K562 (cell line): ENCODE measurements at regions not wholly inside any gene's neighbourhood (a gene's known extent, or its start where the extent isn't known, plus 50 kb on each side); places are given as distances from the start of the nearest gene placed in this dataset.

Experiments used
- ATAC-seq: fragments of 200-7000 bp; cut with Tn5 transposase; 3 replicates; pipeline ENCODE4 v1.9.1; 2020; ENCODE audit warnings: moderate library complexity
- BruUV-seq: library from RNA; stranded (reverse); fragments of 400-500 nt; replicated peaks from 2 replicates; lab custom pipeline; 2021; lab: Mats Ljungman, UMichigan
- CTCF ChIA-PET: fragments of 300-600 bp; formaldehyde crosslinking; extraction: SDS; loops from one replicate; lab custom pipeline; 2021; ENCODE audit warnings: low intra/inter-chr PET ratio; lab: Yijun Ruan, JAX
- POLR2A ChIA-PET: fragments of 300-600, 350-650 bp; sonication (Branson Sonifier 250); formaldehyde crosslinking; extraction: SDS; loops from one replicate; lab custom pipeline; 2021; ENCODE audit warnings: antibody characterized with exemption, inconsistent platforms; lab: Yijun Ruan, JAX
- DNase-seq, 4 experiments: peaks; one replicate each; pipeline versions ENCODE4 v3.0.0 to v3.0.0-alpha.2; 2011 to 2018; ENCODE audit warnings: low spot score in 3 of 4, mixed read lengths in 3 of 4; ENCODE audit errors: extremely low read depth in 1 of 4
- FAIRE-seq: peaks from 2 replicates; lab custom pipeline; 2011; peaks lifted over from hg19 to GRCh38; lab: Jason Lieb, UNC
- H2AFZ ChIP-seq: 2 replicates; pipeline ENCODE4 v1.6.0; 2011; ENCODE audit warnings: low read depth, low read length, control low read depth, inconsistent platforms
- H3K27ac ChIP-seq: fragments of 200-600 bp; 3 replicates; pipeline ENCODE4 v1.8.0; 2011; ENCODE audit warnings: low read depth, mild to moderate bottlenecking, control low read depth, inconsistent platforms, low read length, moderate library complexity, mixed read lengths; ENCODE audit errors: extremely low read depth
- H3K27me3 ChIP-seq, 2 experiments: fragments of 300-600 bp in 1 of 2; 2 replicates in 1 of 2; 3 replicates in 1 of 2; pipeline versions ENCODE4 v1.6.0 to v1.8.0; 2011; ENCODE audit warnings: inconsistent platforms in 2 of 2, low read length in 2 of 2, mild to moderate bottlenecking in 1 of 2, mixed read lengths in 1 of 2, moderate library complexity in 1 of 2; ENCODE audit not compliant: control insufficient read depth in 2 of 2, insufficient read depth in 2 of 2
- H3K36me3 ChIP-seq: fragments of 300-600 bp; 3 replicates; pipeline ENCODE4 v1.8.0; 2011; ENCODE audit warnings: mild to moderate bottlenecking, low read length, inconsistent platforms; ENCODE audit not compliant: control insufficient read depth, insufficient read depth
- H3K4me1 ChIP-seq, 2 experiments: fragments of 200-600 bp in 1 of 2; replicated peaks in 1 of 2; 2 replicates in 1 of 2; 3 replicates in 1 of 2; pipeline versions ENCODE4 v1.5.1 to v1.8.0; 2011; ENCODE audit warnings: inconsistent platforms in 2 of 2, low read length in 2 of 2, mild to moderate bottlenecking in 1 of 2, mixed read lengths in 1 of 2, moderate library complexity in 1 of 2; ENCODE audit not compliant: control insufficient read depth in 2 of 2, insufficient read depth in 2 of 2
- H3K4me2 ChIP-seq: 2 replicates; pipeline ENCODE4 v1.6.1; 2011; ENCODE audit warnings: low read length, control low read depth, inconsistent platforms, mixed read lengths; ENCODE audit not compliant: insufficient read depth
- H3K4me3 ChIP-seq: fragments of 200-600 bp; sonication (generic), shearing (Covaris generic); 2 replicates; pipeline ENCODE4 v1.5.1; 2016; ENCODE audit warnings: control low read depth, inconsistent platforms
- H3K79me2 ChIP-seq: fragments of 200-600 bp; 3 replicates; pipeline ENCODE4 v1.8.0; 2011; ENCODE audit warnings: low read length, inconsistent platforms; ENCODE audit not compliant: control insufficient read depth, insufficient read depth
- H3K9ac ChIP-seq, 2 experiments: 2 replicates each; pipeline versions ENCODE4 v1.6.0 to v1.6.1; 2011; ENCODE audit warnings: low read depth in 2 of 2, low read length in 2 of 2, control low read depth in 1 of 2, inconsistent platforms in 1 of 2, mild to moderate bottlenecking in 1 of 2, mixed read lengths in 1 of 2; ENCODE audit not compliant: insufficient read depth in 1 of 2
- H3K9me1 ChIP-seq: one replicate; pipeline ENCODE4 v1.6.0; 2011; ENCODE audit warnings: inconsistent platforms, mild to moderate bottlenecking, low read length, moderate library complexity; ENCODE audit not compliant: control insufficient read depth, insufficient read depth
- H3K9me3 ChIP-seq: replicated peaks from 2 replicates; pipeline ENCODE4 v1.5.1; 2011; ENCODE audit warnings: low read depth, low read length, inconsistent platforms; ENCODE audit not compliant: control insufficient read depth, insufficient read depth
- H4K20me1 ChIP-seq: replicated peaks from 2 replicates; pipeline ENCODE4 v1.6.1; 2011; ENCODE audit warnings: low read length, inconsistent platforms, mixed read lengths; ENCODE audit not compliant: control insufficient read depth, insufficient read depth
- ATF1 ChIP-seq, 2 experiments: fragments of 450-650 bp in 1 of 2; IDR thresholded peaks; 2 replicates each; pipeline ENCODE4 v1.6.1; 2016; ENCODE audit warnings: missing compliant biosample characterization in 1 of 2, missing genetic modification characterization in 1 of 2
- E2F3 ChIP-seq: fragments of 250-450 bp; sonication (Bioruptor Pico); IDR thresholded peaks from 2 replicates; pipeline ENCODE4 v1.4.0; 2020; ENCODE audit warnings: mild to moderate bottlenecking
- ELK3 ChIP-seq: fragments of 450-650 bp; formaldehyde crosslinking; IDR thresholded peaks from 2 replicates; pipeline ENCODE4 v1.4.0; 2020; ENCODE audit warnings: mild to moderate bottlenecking
- HLTF ChIP-seq: fragments of 450-650 bp; IDR thresholded peaks from 2 replicates; pipeline ENCODE4 v1.6.1; 2016
- MBD1 ChIP-seq: fragments of 250-450 bp; sonication (Bioruptor Pico); IDR thresholded peaks from 2 replicates; pipeline ENCODE4 v1.8.0; 2022; ENCODE audit warnings: inconsistent platforms
- SMAD4 ChIP-seq: fragments of 250-450 bp; sonication (Bioruptor Pico); conservative IDR thresholded peaks from 2 replicates; pipeline ENCODE4 v1.8.0; 2021; ENCODE audit warnings: inconsistent platforms, mild to moderate bottlenecking, moderate library complexity
- ZNF766 ChIP-seq: fragments of 200-800 bp; sonication (Bioruptor generic); conservative IDR thresholded peaks from 2 replicates; pipeline ENCODE4 v1.6.1; 2016; ENCODE audit warnings: missing genetic modification characterization, missing compliant biosample characterization
- WGBS: fragments of 100-300 bp; shearing (Covaris generic); methylation state at CpG from one replicate; pipeline ENCODE4 v1.1.6; 2016; ENCODE audit warnings: low coverage, mixed read lengths; ENCODE audit not compliant: insufficient coverage; ENCODE audit errors: missing lambda C conversion rate; 5-methylcytosine and 5-hydroxymethylcytosine counted together
- in situ Hi-C: fragments of 300-500 bp; cut with MboI; formaldehyde crosslinking; loops from 4 replicates; pipeline ENCODE4 v1.15.0; 2018; ENCODE audit warnings: inconsistent platforms, mixed read lengths
- intact Hi-C: fragments of 100-400 bp; cut with micrococcal nuclease; formaldehyde crosslinking; loops from 2 replicates; pipeline ENCODE4 v1.14.2; 2022
- TF ChIP-seq, protein P1 (sequence below): fragments of 450-650 bp; IDR thresholded peaks from 2 replicates; pipeline ENCODE4 v1.6.1; 2016; ENCODE audit warnings: missing biosample characterization, missing genetic modification characterization

DNA sequence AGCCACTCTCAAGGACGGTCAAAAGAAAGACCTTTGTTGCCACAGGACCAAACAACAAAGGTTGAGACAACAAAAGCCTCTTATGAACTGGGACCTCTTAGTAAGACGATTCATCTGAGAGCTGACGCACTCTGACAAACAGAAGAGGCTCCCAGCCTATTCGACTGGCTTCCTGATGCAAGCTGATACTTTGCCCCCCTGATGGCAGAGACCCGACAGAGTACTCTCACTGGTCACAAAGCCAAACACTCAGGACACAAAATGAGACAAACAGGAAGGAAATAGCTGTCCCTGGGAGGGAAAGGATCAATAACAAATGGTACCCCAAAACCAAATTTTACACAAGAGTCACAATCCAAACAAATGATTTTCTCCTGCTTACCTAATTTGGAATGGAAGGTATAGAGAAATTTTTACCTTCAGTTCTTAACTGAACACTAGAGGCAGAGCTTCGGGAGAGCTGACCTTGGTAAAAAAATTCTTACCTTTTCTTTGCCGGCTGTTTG, 75.2 kb upstream of the PLAC8 start:
- no TSS peak for BruUV-seq
- 2% methylated on average over 7 of the region's 7 CpGs for WGBS
- no peak overlapping the region for H3K9ac ChIP-seq
- ChIA-PET POLR2A (no interaction called here), CTCF (no interaction called here)
- no peak overlapping the region for H3K4me2 ChIP-seq
- H3K36me3 ChIP-seq = no peaks in the 10 kb centered on the region
- no peaks in the 10 kb centered on the region for H3K9me3 ChIP-seq
- no peaks in the 10 kb centered on the region for H3K4me1 ChIP-seq
- TF ChIP-seq ZNF766 (CRISPR knock-in tag) = no peak
- no peak for TF ChIP-seq ELK3 (CRISPR knock-in tag)
- TF ChIP-seq E2F3 (CRISPR knock-in tag) = no peak
- no peak for TF ChIP-seq ATF1 (CRISPR knock-in tag; IDR thresholded peaks at IDR 0.05)
- TF ChIP-seq ATF1 (tag; IDR thresholded peaks at IDR 0.05) = no peak
- TF ChIP-seq SMAD4 (CRISPR knock-in tag) = no peak
- TF ChIP-seq, protein P1, sequence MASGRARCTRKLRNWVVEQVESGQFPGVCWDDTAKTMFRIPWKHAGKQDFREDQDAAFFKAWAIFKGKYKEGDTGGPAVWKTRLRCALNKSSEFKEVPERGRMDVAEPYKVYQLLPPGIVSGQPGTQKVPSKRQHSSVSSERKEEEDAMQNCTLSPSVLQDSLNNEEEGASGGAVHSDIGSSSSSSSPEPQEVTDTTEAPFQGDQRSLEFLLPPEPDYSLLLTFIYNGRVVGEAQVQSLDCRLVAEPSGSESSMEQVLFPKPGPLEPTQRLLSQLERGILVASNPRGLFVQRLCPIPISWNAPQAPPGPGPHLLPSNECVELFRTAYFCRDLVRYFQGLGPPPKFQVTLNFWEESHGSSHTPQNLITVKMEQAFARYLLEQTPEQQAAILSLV = no peak
- TF ChIP-seq MBD1 = no peak
- no peak for TF ChIP-seq HLTF
- no peaks in the 10 kb centered on the region for H4K20me1 ChIP-seq
- H3K4me3 ChIP-seq = no peak overlapping the region
- no peak overlapping the region for H2AFZ ChIP-seq
- in situ Hi-C loops = no loop called here
- intact Hi-C loops = no loop called here
- ATAC-seq (no peak), FAIRE-seq (no peak), DNase-seq (no peak)
- H3K27me3 ChIP-seq = no peaks in the 10 kb centered on the region
- no peak overlapping the region for H3K27ac ChIP-seq
- no peaks in the 10 kb centered on the region for H3K9me1 ChIP-seq
- no peaks in the 10 kb centered on the region for H3K79me2 ChIP-seq
